Neural progenitor cell (in vitro differentiated cells): ENCODE measurements at regions not wholly inside any gene's neighbourhood (a gene's known extent, or its start where the extent isn't known, plus 50 kb on each side); places are given as distances from the start of the nearest gene placed in this dataset.

Experiments
- CTCF ChIP-seq: fragments of 200-600 bp; sonication (generic); IDR thresholded peaks from 2 replicates; pipeline ENCODE4 v1.5.1; 2017; ENCODE audit warnings: antibody characterized with exemption, mild to moderate bottlenecking
- EZH2 ChIP-seq: fragments of 200-600 bp; sonication (generic); IDR thresholded peaks from 2 replicates; pipeline ENCODE4 v1.6.1; 2017; ENCODE audit warnings: antibody characterized with exemption, mild to moderate bottlenecking, moderate library complexity

DNA sequence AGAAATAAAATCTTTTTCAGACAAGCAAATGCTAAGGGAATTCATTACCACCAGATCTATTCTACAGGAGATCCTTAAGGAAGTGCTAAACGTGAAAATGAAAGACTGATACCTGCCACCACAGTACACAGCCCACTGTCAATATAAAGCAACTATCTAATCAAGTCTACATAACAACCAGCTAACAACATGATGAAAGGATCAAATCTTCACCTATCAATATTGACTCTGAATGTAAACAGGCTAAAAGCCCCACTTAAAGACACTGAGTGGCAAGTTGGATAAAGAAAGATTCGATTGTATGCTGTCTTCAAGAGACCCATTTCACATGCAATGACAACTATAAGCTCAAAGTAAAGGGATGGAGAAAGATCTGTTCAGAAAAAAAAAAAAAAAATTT, 492.4 kb downstream of the COL11A1 start:
- no peak for TF ChIP-seq CTCF
- TF ChIP-seq EZH2 = no peak
